C4-2B (cell line): ENCODE measurements at regions not wholly inside any gene's neighbourhood (a gene's known extent, or its start where the extent isn't known, plus 50 kb on each side); places are given as distances from the start of the nearest gene placed in this dataset.

ENCODE experiments used
- H3K27ac ChIP-seq: fragments of 450-650 bp; 2 replicates; pipeline ENCODE4 v1.5.1; 2017
- CTCF ChIP-seq: fragments of 450-650 bp; conservative IDR thresholded peaks from 2 replicates; pipeline ENCODE4 v1.5.1; 2017; ENCODE audit warnings: mild to moderate bottlenecking
- ZFX ChIP-seq: fragments of 450-650 bp; IDR thresholded peaks from 2 replicates; pipeline ENCODE4 v1.6.1; 2017

- no peak overlapping the region for H3K27ac ChIP-seq
- no peak for TF ChIP-seq CTCF
- TF ChIP-seq ZFX, result no peak
These were observed 160.7 kb upstream of the PITX1 start for GRCh38 chr5:135194573-135195269.

- no peak overlapping the region for H3K27ac ChIP-seq
- TF ChIP-seq CTCF (no peak), ZFX (no peak)
These were observed 160.1 kb upstream of the PITX1 start for GRCh38 chr5:135194126-135194488.

- TF ChIP-seq CTCF, result no peak
- no peak for TF ChIP-seq ZFX
- no peak overlapping the region for H3K27ac ChIP-seq
These were observed 159.4 kb upstream of the PITX1 start for GRCh38 chr5:135193213-135194125.

GRCh38 chr5:135192351-135192750, 158.3 kb upstream of the PITX1 start:
- H3K27ac ChIP-seq, result no peak overlapping the region
- TF ChIP-seq ZFX (no peak), CTCF (no peak)

GRCh38 chr5:135191084-135191826, 157.2 kb upstream of the PITX1 start:
- peak; percentile 99 for TF ChIP-seq CTCF
- TF ChIP-seq ZFX, result no peak
- peak overlapping the region; percentile 5; the same call in 1 of the 2 replicates for H3K27ac ChIP-seq

GRCh38 chr5:135190416-135191083, 156.5 kb upstream of the PITX1 start:
- H3K27ac ChIP-seq, result peak overlapping the region; percentile 5; the same call in 1 of the 2 replicates
- TF ChIP-seq ZFX, result no peak
- no peak for TF ChIP-seq CTCF
